Stimulated activated CD4-positive, alpha-beta T cell treated with anti-CD3 and anti-CD28 coated beads, Interleukin-4, amount 100 ng/mL, for 48 hours (primary cell): ENCODE measurements at regions not wholly inside any gene's neighbourhood (a gene's known extent, or its start where the extent isn't known, plus 50 kb on each side); places are given as distances from the start of the nearest gene placed in this dataset.
"Not testable (repeated sequence)": the region's sequence is repeated elsewhere in the genome, so short reads cannot be mapped to it uniquely, and the experiment has no call there.

ENCODE experiments used
- DNase-seq, 2 donors: peaks; one replicate each; pipeline ENCODE4 v3.0.0-alpha.2; 2020; ENCODE audit warnings: low read depth in 2 of 2

DNA sequence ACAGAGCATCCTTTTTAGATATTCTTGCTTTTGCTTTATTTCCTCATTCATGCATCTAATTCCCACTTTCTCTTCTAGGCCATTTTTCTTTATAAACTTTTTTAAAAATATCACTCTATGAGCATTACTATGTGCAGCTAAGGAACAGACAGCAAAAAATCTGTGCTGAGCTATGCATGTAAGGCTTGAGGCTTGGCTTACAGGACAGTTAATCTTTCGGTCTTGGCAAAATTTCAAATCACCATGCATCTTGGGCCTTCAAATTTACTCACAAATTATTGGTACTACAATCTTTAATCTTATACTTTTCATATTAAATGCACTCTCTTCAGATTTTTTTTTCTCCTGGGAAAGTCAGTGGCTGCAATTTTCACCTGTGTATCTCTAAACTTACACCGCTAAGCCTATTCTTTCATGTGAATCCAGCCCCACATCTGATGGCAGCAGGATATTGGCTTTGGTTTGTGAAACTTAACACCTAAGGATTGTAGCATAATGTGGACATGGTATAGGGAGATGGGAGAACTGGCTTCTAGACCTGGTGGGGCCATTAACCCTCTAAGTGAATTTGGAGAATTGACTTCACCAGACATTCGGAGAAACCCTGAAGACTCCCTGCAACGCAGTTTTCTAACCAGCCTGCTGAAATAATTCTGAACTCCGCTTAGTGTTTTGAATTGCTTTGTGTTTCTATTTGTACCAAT, 278.3 kb downstream of the SPRY1 start:
- no peak for DNase-seq

DNA sequence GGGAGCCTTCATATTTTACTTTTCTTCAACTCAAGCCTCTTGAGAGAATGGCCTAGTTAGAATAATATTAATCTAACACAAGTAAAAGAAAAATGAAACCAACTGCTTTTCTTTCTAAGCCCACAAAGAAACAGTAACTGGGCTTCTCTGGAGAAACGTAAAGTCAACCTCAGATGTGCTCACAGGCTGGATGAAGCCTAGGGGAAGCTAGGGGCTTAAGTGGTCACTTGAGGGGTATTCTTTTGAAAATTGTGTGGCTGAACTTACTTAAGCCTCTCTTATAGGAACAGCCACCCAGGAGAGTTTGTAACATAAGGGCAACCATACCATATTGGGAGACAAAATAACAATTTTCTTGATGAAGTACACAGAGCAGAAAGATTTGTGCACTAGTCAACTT, 279.0 kb downstream of the SPRY1 start:
- DNase-seq = no peak

DNA sequence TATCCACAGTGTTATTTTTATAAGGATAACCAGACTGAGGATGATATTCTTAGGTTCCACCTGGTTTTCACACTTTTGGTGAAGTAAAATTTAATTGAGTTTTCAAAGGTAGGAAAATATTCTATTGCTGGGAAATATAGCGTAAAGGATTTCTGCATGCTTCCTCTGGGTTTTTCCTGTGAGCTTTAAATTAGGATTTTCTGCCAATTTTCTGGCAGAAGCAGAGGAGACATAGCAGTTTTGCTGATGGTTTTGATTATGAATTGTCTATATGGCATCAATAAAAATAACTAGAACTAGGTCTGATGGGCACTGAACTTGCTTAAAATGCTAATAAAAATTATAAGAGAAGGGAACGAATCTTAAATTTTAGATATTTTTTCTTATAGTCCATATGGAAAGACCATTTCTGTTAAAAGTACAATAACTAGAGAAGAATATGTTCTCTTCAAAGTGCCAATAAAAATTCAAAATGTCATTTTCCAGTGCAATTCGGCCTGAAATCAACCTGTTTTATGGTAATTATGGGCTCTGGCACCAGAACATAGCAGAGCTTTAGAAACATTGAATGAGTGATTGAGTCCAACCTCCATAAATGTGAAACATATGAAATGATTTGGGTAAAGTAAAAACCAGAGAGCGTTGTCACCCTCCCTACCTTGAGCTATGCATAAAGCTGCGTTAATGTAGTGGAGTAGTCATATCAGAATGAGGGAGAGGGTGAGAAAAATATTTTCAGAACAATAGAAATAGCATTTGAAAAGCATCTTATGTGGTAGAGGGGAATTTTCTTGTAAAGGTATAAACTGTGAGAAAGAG, 279.7 kb downstream of the SPRY1 start:
- DNase-seq = no peak

DNA sequence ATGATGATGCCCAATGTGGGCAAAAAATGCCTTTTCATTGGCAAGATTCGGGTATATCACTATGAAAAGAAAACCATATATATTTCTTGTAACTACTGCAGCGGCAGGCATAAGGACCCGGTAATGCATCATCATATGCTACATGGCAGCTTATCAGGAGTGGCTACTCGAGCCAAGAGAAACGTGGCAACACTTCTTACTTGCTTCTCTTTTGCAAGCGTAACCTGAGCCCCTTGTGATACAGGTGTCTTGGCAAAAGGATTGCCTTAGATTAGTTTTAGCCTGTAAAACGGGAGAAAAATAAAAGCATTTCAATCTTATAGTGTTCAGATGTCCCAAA, 280.3 kb downstream of the SPRY1 start:
- DNase-seq = no peak

DNA sequence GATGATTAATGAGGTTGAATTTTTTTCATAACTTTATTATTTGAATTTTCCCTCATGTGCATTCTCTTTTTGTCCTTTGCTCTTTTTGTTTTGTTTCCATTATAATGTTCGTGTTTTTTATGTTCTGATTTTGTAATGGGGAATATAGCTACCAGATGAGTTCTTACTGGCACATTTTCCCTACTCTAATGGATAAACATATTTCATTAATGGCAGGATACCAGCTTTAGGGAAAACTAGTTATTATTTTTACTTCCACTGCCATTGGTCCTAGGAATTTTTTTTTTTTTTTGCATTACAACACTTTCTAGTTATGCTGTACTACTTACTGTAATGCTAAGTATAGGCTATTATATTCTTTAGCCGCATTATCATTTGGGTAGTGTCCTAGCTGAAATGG, 286.3 kb downstream of the SPRY1 start:
- DNase-seq = no peak

DNA sequence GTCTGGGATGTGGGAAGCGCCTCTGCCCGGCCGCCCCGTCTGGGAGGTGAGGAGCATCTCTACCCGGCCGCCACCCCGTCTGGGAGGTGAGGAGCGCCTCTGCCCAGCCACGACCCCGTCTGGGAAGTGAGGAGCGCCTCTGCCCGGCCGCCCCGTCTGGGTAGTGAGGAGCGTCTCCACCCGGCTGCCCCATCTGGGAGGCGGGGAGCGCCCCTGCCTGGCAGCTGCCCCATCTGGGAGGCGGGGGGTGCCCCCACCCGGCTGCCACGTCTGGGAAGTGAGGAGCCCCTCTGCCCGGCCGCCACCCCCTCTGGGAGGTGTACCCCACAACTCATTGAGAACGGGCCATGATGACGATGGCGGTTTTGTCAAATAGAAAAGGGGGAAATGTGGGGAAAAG, 288.3 kb downstream of the SPRY1 start:
- not testable (repeated sequence) for DNase-seq

DNA sequence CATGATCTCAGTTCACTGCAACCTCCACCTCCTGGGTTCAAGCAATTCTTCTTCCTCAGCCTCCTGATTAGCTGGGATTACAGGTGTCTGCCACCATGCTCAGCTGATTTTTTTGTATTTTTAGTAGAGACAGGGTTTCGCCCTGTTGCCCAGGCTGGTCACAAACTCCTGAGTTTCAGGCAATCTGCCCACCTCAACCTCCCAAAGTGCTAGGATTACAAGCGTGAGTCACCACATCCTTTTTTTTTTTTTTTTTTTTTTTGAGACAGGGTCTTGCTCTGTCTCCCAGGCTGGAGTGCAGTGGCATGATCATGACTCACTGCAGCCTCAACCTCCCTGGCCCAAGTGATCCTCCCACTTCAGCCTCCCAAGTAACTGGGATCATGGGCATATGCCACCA, 298.9 kb downstream of the SPRY1 start:
- not testable (repeated sequence) for DNase-seq

DNA sequence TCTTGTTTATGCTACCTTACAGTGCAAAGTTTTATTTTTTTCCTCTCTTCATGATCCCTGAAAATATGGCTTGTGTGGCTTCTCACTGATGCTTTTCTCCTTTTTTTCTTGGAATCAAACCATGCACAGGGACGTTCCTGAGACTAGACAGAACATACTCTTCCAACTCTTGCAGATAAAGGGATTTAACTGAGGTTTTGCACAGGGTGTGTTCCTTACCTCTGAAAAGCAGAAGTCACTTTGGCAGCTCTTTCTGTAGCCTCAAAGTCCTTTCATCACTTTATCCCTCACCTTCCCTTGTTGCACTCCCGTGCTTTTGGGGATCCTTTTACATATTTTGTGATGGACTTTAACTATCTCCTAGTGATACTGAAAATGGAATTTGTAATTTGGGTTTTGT, 300.1 kb downstream of the SPRY1 start:
- DNase-seq = no peak

DNA sequence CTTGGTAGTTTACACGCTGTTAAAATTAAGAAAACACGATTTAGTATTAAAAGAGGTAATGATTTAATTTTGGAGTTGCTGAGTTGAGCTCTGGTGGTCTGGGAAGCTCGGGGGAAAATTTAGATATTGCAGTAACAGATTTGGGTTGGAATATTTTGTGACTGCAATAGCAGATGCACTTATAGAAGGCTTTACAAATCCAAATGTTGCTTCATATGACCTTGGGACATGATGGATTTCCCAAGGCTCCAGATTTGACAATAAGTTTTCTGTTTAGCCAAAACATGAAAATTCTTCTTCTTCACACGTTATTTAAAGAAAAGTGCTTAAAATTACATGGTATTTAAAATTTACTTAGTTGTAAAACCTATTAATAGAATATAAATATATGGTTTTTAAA, 302.0 kb downstream of the SPRY1 start:
- DNase-seq = no peak

DNA sequence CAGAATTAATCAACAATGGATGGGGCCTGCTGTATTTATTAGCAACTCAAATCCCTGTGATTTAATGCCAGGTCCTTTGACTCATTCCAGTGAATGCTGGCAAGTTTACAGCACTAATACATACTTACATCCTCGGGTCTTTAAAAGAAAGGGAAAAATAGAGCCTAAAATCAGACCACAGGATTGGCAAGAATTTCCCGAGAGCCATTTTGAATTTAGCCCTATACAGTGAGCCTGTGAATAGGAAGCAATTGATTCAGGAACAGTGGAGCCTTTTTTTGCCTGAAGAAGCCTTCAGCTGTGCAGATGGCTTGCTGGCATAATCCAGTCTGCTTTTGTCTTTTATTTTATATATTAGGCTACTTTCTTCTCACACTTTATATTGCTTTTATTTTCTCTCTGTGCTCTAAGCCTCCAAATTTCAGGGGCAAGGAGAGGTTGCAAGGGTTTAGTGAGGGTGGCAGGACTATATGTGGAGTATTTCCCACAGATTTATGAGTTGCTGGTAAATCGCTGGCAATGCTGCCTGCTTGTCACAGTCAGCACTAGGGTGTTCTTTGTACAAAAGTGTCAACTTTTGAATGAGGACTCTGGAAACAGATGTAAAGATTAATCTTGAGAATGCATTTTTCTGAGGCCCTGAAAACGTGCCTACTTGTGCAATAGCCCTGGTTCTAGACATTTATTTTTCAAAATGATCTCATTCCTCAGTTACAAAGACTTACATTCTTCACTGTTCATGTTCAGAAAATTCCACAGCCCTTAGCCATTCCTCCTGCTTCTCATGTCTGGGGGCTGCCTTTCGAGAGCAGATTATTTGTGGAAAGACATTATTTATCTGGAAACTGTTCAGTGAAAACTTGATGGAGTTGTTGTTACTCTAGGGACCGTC, 303.5 kb downstream of the SPRY1 start:
- DNase-seq = no peak

DNA sequence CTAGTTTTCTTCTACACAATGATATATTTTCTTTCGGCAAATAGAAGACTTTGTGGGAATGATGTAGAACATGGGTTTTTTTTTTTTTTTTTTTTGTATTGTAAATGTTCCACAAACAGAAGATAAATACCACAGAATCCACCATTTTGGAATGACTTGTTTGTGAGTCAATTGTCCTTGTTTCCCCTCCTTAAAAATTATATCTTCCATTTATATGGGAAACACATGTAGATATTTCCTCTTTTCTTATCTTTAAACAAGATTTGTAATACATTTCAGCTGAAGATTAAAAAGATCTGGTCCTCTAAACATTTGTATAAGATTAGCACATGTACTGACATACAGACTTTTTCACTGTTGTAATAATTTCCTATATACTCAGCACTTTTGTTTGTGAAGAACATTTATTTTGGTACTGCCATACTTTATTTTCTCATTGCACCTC, 304.6 kb downstream of the SPRY1 start:
- no peak for DNase-seq

DNA sequence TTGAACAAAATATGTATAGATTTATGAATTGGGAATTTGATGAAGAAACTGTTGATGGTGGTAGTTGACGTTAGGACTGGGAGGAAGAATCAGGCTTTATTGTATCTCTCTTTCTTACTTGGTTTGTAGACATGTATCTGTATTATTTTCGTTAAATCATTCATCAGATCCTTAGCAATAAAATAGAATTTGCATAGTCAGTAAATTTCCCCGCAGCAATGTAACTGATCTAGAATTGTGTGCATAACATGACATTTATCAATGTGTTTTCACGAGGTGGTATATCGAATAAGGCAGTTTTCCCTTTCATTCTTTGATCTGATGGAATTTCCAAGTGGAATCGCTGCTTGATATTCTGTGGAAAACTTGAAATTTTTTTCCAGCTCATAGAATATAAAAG, 308.8 kb downstream of the SPRY1 start:
- no peak for DNase-seq

DNA sequence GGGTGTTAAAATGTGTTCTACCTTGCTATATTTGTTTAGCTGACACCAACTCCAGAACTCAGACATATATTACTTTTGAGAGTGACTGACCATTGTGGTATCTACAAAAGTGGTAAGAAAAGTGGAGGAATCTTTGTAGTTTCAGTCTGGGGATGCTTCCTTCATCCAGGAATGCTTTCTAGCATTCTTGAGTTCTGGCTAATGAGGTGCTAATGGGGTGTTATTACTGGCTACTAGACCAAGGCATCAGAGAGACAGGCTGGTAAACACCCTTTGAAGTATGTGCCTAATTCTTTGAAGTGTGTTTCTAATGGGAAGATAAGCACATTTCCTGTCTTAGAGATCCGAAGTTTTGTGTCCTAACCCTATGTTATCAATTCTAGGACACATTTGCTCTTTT, 310.4 kb downstream of the SPRY1 start:
- no peak for DNase-seq

DNA sequence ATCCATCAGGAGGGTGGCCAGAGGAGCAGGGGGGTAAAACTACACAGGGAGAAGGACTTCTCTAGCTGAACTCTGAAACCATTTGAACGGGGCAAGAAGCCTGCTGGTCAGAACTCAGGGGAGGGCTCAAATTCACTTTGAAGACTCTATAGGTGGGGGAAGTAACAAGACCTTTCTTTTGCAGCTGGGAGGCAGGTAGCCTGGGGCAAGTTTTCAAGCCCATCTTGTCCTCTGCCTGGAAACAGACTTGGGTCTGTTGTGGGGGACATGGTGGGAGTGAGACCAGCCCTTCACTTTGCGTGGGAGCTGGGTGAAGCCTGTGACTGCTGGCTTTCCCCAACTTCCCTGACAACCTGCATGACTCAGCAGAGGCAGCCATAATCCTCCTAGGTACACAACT, 312.3 kb downstream of the SPRY1 start:
- DNase-seq = no peak

DNA sequence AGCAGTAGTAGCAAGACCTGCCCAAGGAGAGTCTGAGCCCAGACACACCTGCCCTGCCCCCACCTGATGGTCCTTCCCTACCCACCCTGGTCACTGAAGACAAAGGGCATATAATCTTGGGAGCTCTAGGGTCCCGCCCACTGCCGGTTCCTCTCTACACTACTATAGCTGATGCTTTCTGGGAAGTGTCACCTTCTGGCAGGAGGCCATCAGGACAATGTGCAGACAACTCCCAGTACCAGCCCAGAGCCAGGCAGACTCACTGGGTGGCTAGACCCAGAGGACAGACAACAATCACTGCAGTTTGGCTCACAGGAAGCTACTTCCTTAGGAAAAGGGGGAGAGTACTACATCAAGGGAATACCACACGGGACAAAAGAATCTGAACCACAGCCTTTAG, 312.7 kb downstream of the SPRY1 start:
- DNase-seq = no peak

DNA sequence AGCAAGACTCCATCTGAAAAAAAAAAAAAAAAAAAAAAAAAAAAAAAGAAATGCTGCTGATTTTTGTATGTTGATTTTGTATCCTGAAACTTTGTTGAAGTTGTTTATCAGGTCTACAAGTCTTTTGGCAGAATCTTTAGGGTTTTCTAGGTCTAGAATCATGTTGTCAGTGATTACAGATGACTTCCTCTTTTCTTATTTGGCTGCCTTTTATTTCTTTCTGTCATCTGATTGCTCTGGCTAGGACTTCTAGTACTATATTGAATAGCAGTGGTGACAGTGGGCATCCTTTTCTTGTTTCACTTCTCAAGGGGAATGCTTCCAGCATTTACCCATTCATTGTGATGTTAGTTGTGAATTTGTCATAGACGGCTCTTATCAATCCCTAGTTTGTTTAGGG, 334.4 kb downstream of the SPRY1 start:
- no peak for DNase-seq

DNA sequence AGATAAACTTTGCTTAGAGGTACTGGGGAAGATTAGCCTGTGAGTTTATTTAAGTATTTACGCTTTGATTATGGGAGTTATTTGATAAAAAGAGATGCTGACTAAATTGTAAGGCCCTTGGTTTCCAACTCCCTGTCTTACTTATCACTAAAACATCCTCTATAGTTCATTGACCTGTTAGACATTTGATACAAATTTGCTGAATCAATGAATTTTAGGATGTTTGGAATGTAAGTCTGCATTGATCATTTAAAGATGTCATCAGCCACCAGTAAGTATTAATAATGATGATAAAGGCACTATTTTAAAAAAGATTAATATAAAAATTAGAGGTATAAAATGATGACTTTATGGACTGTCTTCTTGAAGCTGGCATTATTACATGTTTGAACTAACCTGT, 340.6 kb downstream of the SPRY1 start:
- no peak for DNase-seq

DNA sequence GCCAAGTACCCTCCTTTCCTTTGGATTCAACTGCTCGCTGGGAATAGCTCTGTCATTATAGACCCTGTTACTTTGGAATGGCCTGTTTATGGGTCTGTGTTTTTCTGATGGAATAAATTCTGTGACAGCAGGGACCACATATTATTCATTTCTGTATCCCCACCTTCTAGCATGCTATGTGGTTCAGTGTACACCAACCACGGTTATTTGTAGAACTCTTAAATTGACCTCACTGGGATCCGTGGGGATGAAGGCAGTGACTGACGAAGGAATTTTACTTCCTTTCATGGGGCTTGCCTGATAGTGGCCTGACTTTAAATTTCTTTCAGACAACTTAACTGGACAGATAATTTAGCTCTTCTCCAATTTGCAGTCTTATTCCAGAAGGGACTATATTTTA, 343.2 kb downstream of the SPRY1 start:
- no peak for DNase-seq

DNA sequence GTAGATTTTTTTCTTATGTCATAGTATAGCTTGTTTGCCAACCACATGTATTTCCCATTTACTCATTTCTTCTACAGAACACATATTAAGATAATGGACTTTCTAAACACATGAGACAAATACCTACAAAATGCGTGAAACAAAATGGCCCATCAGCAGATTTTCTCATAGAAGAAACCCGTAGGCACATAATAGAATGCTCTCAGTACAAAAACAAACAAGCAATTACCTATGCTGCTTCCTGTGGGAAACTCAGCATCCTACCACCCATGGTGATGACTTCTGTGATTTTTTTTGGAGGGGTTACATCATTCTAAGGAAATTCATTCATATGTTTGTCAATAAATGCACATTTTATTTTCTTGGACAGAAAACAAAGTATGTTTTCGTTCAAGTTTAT, 343.6 kb downstream of the SPRY1 start:
- no peak for DNase-seq

DNA sequence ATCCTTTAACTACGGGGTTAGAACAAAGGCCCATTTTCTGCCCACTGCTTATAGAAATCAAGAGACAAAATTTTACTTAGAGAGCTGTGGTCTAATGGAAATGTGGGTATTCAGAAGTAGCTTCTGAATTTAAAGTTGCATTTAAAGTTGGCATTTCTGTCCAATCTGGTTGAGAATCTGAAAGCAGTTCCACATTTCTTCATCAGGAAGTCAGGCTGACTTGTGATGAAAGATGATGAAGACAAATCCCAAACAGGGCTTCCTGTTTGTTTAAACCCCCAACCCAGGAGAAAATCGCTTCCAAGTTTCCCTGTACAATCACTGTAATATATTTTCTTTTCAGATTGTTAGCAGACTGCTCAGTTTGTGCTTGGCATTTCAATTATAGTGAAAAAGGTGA, 345.3 kb downstream of the SPRY1 start:
- no peak for DNase-seq

DNA sequence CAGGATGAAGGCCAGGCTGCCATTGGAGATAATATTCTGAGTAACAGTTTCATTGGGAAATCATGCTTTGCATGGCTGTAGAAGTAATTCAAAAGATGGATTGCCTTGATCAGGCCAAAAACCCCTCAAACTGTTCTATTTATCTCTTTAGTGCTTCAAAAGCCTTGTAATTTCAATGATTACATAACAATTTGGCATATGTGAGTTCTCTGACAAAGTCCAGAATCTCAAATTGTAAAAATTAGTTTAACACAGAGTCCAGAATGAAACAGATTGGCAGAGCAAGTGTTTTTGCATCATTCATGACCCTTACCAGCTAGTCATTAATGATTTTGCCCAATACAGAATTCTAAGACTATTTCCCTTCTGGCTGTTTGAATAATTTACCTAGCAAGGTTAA, 347.3 kb downstream of the SPRY1 start:
- DNase-seq = no peak

DNA sequence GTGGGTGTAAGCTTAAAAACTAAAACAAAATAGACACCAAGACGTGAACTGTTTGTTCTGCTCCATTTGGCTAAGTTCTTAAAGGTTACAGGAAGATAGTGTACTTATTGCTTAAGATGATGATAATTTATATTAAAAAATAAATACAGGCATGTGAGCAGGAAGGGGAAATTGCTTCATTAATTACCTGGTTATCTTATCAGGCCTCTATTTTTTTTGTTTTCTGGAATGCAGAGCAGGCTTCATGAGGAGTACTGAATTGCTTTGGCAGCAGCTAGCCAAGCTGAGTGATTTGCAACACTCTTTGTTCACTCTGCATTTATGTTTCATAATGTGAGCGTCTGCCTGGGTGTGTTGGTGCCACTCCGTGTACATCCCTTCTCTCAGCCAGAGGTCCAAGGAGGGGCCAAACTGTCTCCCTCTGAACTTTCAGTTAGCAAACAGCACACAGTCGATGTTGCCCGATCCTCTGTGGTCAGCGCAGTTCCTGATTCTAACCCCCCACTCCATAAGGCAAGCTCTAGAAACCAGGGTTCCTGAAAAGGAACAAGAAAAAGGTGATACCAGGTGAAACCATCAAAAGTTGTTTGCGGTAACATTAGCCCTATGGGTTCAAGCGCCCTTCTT, 348.2 kb downstream of the SPRY1 start:
- DNase-seq = no peak
